Stomach (tissue), 8 donors: ENCODE measurements at regions not wholly inside any gene's neighbourhood (a gene's known extent, or its start where the extent isn't known, plus 50 kb on each side); places are given as distances from the start of the nearest gene placed in this dataset.

Experiments used
- DNase-seq, 2 donors: peaks; one replicate each; pipeline versions ENCODE4 v3.0.0 to v3.0.0-alpha.2; 2013 to 2019
- H3K27ac ChIP-seq, 5 donors: fragments of 200-600 bp in 4 of 5; sonication (generic) in 4 of 5; one replicate each; pipeline ENCODE4 v1.5.1; 2013 to 2019; ENCODE audit warnings: mild to moderate bottlenecking in 1 of 5, moderate library complexity in 1 of 5
- H3K27me3 ChIP-seq, 3 donors: fragments of 200-600 bp; sonication (generic); one replicate each; pipeline ENCODE4 v1.5.1; 2017 to 2019; ENCODE audit warnings: mixed run types in 1 of 3
- H3K36me3 ChIP-seq, 4 donors: fragments of 200-600 bp; sonication (generic); 1 replicate in 3 of 4; 2 replicates in 1 of 4; pipeline ENCODE4 v1.5.1; 2016 to 2019
- H3K4me1 ChIP-seq, 4 donors: fragments of 200-600 bp; sonication (generic); one replicate each; pipeline ENCODE4 v1.5.1; 2016 to 2019
- H3K4me3 ChIP-seq, 4 donors: fragments of 200-600 bp; sonication (generic) in 3 of 4; one replicate each; pipeline ENCODE4 v1.5.1; 2016 to 2019; ENCODE audit warnings: mild to moderate bottlenecking in 1 of 4
- H3K9me3 ChIP-seq, 4 donors: fragments of 200-600 bp; sonication (generic); one replicate each; pipeline ENCODE4 v1.5.1; 2016 to 2019
- EP300 ChIP-seq: sonication (generic); formaldehyde crosslinking; IDR thresholded peaks from one replicate; pipeline ENCODE4 v1.6.1; 2017; ENCODE audit warnings: antibody characterized with exemption
- POLR2A ChIP-seq, 4 donors: fragments of 450-650 bp; IDR thresholded peaks; one replicate each; pipeline ENCODE4 v1.6.1; 2016; ENCODE audit warnings: antibody characterized with exemption in 4 of 4, control low read depth in 2 of 4, mild to moderate bottlenecking in 1 of 4, moderate library complexity in 1 of 4
- POLR2AphosphoS5 ChIP-seq, 3 donors: sonication (generic); formaldehyde crosslinking; IDR thresholded peaks; one replicate each; pipeline ENCODE4 v1.6.1; 2016; ENCODE audit warnings: antibody characterized with exemption in 3 of 3
- WGBS, 5 donors: extraction: QIAGEN DNeasy Blood & Tissue Kit in 3 of 5; methylation state at CpG; one replicate each; pipeline versions ENCODE4 v1.1.5 to v1.1.7; 2013 to 2018; 5-methylcytosine and 5-hydroxymethylcytosine counted together
- intact Hi-C: fragments of 100-400 bp; cut with DNase I; formaldehyde crosslinking; loops from one replicate; pipeline ENCODE4 v1.15.1; 2023; ENCODE audit warnings: low total_unique reads
- TF ChIP-seq, protein P1 (sequence below), 7 experiments: fragments of 450-650 bp in 4 of 7; fragments of 200-600 bp in 3 of 7; sonication (generic) in 3 of 7; IDR thresholded peaks; one replicate each; pipeline ENCODE4 v1.5.1; 2016 to 2019; ENCODE audit warnings: antibody characterized with exemption in 7 of 7, control low read depth in 2 of 7, mild to moderate bottlenecking in 1 of 7
- donor health status: healthy with polysubstance abuse.
- donor health status: Bipolar disorder and iron deficiency.
- donor health status: healthy.

DNA sequence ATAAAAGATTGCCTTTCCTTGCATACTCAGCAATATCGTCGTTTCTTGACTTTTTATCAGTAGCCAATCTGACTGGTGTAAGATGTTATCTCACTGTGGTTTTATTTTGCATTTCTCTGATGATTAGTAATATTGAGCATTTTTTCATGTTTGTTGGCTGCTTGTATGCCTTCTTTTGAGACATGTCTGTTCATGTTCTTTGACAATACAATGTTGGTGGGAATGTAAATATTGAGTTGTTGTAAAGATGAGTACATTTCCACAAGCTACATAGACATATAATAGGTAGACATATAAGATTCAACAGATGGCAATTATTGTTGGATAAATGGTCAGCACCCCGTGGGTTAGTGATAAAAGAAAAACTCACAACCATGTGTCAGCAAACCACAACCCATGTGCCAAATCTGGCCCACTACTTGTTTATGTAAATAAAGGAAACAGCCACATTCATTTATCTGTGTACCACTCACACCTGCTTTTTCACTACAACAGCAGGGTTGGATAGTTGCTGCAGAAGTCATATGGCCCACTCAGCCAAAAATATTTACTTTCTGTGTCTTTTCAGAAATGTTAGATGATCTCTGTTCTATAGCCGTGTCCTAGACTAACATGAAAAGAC, 153.1 kb upstream of the VCX start:
- TF ChIP-seq POLR2A (IDR thresholded peaks at IDR 0.05) (no peak), EP300 (no peak), POLR2AphosphoS5 (IDR thresholded peaks at IDR 0.05) (no peak)
- TF ChIP-seq, protein P1, sequence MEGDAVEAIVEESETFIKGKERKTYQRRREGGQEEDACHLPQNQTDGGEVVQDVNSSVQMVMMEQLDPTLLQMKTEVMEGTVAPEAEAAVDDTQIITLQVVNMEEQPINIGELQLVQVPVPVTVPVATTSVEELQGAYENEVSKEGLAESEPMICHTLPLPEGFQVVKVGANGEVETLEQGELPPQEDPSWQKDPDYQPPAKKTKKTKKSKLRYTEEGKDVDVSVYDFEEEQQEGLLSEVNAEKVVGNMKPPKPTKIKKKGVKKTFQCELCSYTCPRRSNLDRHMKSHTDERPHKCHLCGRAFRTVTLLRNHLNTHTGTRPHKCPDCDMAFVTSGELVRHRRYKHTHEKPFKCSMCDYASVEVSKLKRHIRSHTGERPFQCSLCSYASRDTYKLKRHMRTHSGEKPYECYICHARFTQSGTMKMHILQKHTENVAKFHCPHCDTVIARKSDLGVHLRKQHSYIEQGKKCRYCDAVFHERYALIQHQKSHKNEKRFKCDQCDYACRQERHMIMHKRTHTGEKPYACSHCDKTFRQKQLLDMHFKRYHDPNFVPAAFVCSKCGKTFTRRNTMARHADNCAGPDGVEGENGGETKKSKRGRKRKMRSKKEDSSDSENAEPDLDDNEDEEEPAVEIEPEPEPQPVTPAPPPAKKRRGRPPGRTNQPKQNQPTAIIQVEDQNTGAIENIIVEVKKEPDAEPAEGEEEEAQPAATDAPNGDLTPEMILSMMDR (IDR thresholded peaks at IDR 0.05), result no peak
- Histone ChIP-seq H3K36me3 (no peaks in the 10 kb centered on the region), H3K4me1 (no peaks in the 10 kb centered on the region), H3K27ac (no peak overlapping the region), H3K9me3 (no peaks in the 10 kb centered on the region), H3K27me3 (no peaks in the 10 kb centered on the region), H3K4me3 (no peak overlapping the region)
- WGBS, 5 donors, result 45 to 67% (median 62%) methylated on average over 4 of the region's 4 CpGs
- DNase-seq, result no peak
- intact Hi-C loops, result no loop called here

DNA sequence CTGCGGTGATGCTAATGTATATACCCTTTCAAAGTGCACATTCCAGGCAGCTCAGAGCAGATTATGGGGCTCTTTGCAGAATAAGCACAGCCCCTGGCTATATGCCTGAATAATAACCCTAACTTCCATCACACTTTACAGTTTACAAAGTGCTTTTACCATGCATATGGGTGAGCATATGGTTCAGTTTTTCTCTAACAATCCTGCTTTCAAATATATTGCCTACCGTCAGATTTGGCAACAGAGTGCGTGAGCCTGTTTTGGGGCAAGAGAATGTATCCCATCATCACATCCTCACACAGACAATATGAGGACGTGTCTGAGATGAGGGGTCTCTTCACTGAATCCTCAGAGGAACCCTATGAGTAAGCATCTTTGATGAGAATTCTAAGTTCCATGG, 162.8 kb upstream of the VCX start:
- TF ChIP-seq EP300, result no peak
- TF ChIP-seq, protein P1 (IDR thresholded peaks at IDR 0.05), result no peak
- TF ChIP-seq POLR2A (IDR thresholded peaks at IDR 0.05), result no peak
- TF ChIP-seq POLR2AphosphoS5 (IDR thresholded peaks at IDR 0.05), result no peak
- Histone ChIP-seq H3K27me3 (no peaks in the 10 kb centered on the region), H3K36me3 (no peaks in the 10 kb centered on the region), H3K4me3 (no peak overlapping the region), H3K9me3 (no peaks in the 10 kb centered on the region), H3K4me1 (no peaks in the 10 kb centered on the region), H3K27ac (no peak overlapping the region)
- WGBS, 5 donors, result 70 to 86% (median 73%) methylated on average over 4 of the region's 4 CpGs
- DNase-seq, result no peak
- intact Hi-C loops, result no loop called here

DNA sequence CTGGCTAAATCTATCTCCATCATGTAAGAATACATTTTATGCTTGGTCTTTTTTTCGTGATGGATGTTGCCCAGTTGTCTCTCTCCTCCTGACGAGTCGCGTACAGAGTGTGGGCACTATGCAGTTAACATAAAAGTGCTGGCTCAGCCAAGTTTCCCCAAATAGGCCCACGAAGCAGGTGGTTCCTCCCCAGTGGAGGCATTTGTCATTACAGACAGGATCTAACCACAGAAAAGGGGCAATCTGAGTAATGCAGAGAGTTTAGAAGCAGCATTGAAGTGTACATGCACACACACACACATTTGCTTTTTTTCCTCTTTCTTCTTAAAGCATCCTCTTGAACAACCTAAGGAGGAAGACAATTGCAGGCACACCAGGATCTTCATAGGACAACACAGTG, 188.7 kb upstream of the VCX start:
- WGBS, 5 donors, result 62 to 80% (median 72%) methylated on average over 5 of the region's 5 CpGs
- DNase-seq, result no peak
- TF ChIP-seq, protein P1 (IDR thresholded peaks at IDR 0.05), result no peak
- TF ChIP-seq EP300 (no peak), POLR2A (IDR thresholded peaks at IDR 0.05) (no peak), POLR2AphosphoS5 (IDR thresholded peaks at IDR 0.05) (no peak)
- H3K36me3 ChIP-seq, result no peaks in the 10 kb centered on the region
- H3K4me3 ChIP-seq, result no peak overlapping the region
- H3K27ac ChIP-seq, result no peak overlapping the region
- H3K27me3 ChIP-seq, result no peaks in the 10 kb centered on the region
- H3K9me3 ChIP-seq, result peaks cover 0 to 31% (median 13%) of the 10 kb centered on the region in 4 donors
- intact Hi-C loops, result no loop called here
- no peaks in the 10 kb centered on the region for H3K4me1 ChIP-seq

DNA sequence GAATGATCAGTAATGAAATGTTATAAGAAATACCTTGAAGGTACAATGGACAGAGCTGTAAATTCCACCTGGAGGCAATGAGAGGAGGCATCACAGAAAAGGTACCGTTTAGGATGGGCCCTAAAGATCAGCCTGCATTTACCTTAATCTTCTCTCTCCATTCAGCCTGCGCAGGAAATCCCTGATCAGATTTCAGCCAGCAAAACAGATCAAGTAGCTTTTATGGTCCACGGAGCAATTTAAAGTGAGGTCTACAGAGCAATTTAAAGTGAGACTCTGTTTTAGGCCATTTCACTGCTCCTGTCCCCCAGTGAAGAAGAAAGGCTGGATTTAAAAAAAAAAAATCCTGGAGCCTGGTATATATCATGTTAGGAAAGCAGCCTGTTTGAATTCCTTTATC, 195.1 kb upstream of the VCX start:
- intact Hi-C loops, result no loop called here
- TF ChIP-seq, protein P1 (IDR thresholded peaks at IDR 0.05), result no peak
- TF ChIP-seq POLR2A (IDR thresholded peaks at IDR 0.05) (no peak), POLR2AphosphoS5 (IDR thresholded peaks at IDR 0.05) (no peak), EP300 (no peak)
- Histone ChIP-seq H3K36me3 (no peaks in the 10 kb centered on the region), H3K9me3 (peaks cover 0 to 9% (median 3%) of the 10 kb centered on the region in 4 donors), H3K27ac (no peak overlapping the region), H3K4me1 (no peaks in the 10 kb centered on the region), H3K4me3 (no peak overlapping the region), H3K27me3 (no peaks in the 10 kb centered on the region)
- WGBS, 5 donors, result 36 to 47% (median 39%) methylated on average over 3 of the region's 3 CpGs
- no peak for DNase-seq
